ENCODE measurements at regions not wholly inside any gene's neighbourhood (a gene's known extent, or its start where the extent isn't known, plus 50 kb on each side); places are given as distances from the start of the nearest gene placed in this dataset.

GRCh38 chr7:111663771-111664170 lies 101.5 kb upstream of the IMMP2L start:
- ATAC-seq (ENCODE audit: poor library complexity) (no peak), DNase-seq (no peak)
- Histone ChIP-seq H3K4me3 (ENCODE audit: low read length) (no peak overlapping the region), H3K27me3 (ENCODE audit: control insufficient read depth in 1 of 2, insufficient read depth in 2 of 2, low read length in 2 of 2) (no peaks in the 10 kb centered on the region), H3K4me1 (ENCODE audit: insufficient read depth, low read length) (no peaks in the 10 kb centered on the region), H3K36me3 (ENCODE audit: insufficient read depth, low read length) (no peaks in the 10 kb centered on the region), H3K27ac (ENCODE audit: low read depth in 1 of 2, low read length in 2 of 2) (no peak overlapping the region), H3K9me3 (ENCODE audit: control insufficient read depth in 1 of 2, insufficient read depth in 1 of 2, low read length in 2 of 2) (peaks cover 0 to 5% of the 10 kb centered on the region in 2 experiments)
- Mint-ChIP-seq H3K27me3 (no peaks in the 10 kb centered on the region), H3K4me1 (ENCODE audit: low read depth) (no peaks in the 10 kb centered on the region), H3K9me3 (no peaks in the 10 kb centered on the region), H3K36me3 (ENCODE audit: low read depth) (no peaks in the 10 kb centered on the region), H3K27ac (no peak overlapping the region), H3K4me3 (no peak overlapping the region)
- intact Hi-C loops (cut with DNase I, micrococcal nuclease) = no loop called here
- TF ChIP-seq CTCF (IDR thresholded peaks at IDR 0.05) = no peak
- ChIA-PET POLR2A (no interaction called here), CTCF (no interaction called here)

GRCh38 chr7:111662386-111662785 lies 100.1 kb upstream of the IMMP2L start:
- Histone ChIP-seq H3K4me1 (ENCODE audit: insufficient read depth, low read length) (no peaks in the 10 kb centered on the region), H3K9me3 (ENCODE audit: control insufficient read depth in 1 of 2, insufficient read depth in 1 of 2, low read length in 2 of 2) (peaks cover 0 to 5% of the 10 kb centered on the region in 2 experiments), H3K27me3 (ENCODE audit: control insufficient read depth in 1 of 2, insufficient read depth in 2 of 2, low read length in 2 of 2) (no peaks in the 10 kb centered on the region), H3K36me3 (ENCODE audit: insufficient read depth, low read length) (no peaks in the 10 kb centered on the region), H3K27ac (ENCODE audit: low read depth in 1 of 2, low read length in 2 of 2) (no peak overlapping the region), H3K4me3 (ENCODE audit: low read length) (no peak overlapping the region)
- no peak for DNase-seq
- Mint-ChIP-seq H3K27ac (no peak overlapping the region), H3K9me3 (no peaks in the 10 kb centered on the region), H3K4me1 (ENCODE audit: low read depth) (no peaks in the 10 kb centered on the region), H3K36me3 (ENCODE audit: low read depth) (no peaks in the 10 kb centered on the region), H3K27me3 (no peaks in the 10 kb centered on the region), H3K4me3 (no peak overlapping the region)
- ChIA-PET POLR2A (no interaction called here), CTCF (no interaction called here)
- no peak for ATAC-seq (ENCODE audit: poor library complexity)
- TF ChIP-seq CTCF (IDR thresholded peaks at IDR 0.05) = no peak
- intact Hi-C loops (cut with DNase I, micrococcal nuclease) = no loop called here

- peaks cover 0 to 5% of the 10 kb centered on the region in 2 experiments for H3K9me3 ChIP-seq (ENCODE audit: control insufficient read depth in 1 of 2, insufficient read depth in 1 of 2, low read length in 2 of 2)
- CTCF ChIA-PET = no interaction called here
- H3K36me3 ChIP-seq (ENCODE audit: insufficient read depth, low read length) = no peaks in the 10 kb centered on the region
- intact Hi-C loops (cut with DNase I, micrococcal nuclease) = no loop called here
- no peak overlapping the region for H3K27ac Mint-ChIP-seq
- DNase-seq = no peak
- TF ChIP-seq CTCF (IDR thresholded peaks at IDR 0.05) = no peak
- H3K4me3 Mint-ChIP-seq = no peak overlapping the region
- H3K4me1 ChIP-seq (ENCODE audit: insufficient read depth, low read length) = no peaks in the 10 kb centered on the region
- POLR2A ChIA-PET = no interaction called here
- H3K27me3 Mint-ChIP-seq = no peaks in the 10 kb centered on the region
- H3K9me3 Mint-ChIP-seq = no peaks in the 10 kb centered on the region
- ATAC-seq (ENCODE audit: poor library complexity) = no peak
- H3K36me3 Mint-ChIP-seq (ENCODE audit: low read depth) = no peaks in the 10 kb centered on the region
- H3K27me3 ChIP-seq (ENCODE audit: control insufficient read depth in 1 of 2, insufficient read depth in 2 of 2, low read length in 2 of 2) = no peaks in the 10 kb centered on the region
- no peak overlapping the region for H3K4me3 ChIP-seq (ENCODE audit: low read length)
- H3K4me1 Mint-ChIP-seq (ENCODE audit: low read depth) = no peaks in the 10 kb centered on the region
- H3K27ac ChIP-seq (ENCODE audit: low read depth in 1 of 2, low read length in 2 of 2) = no peak overlapping the region
Measured at GRCh38 chr7:111660478-111660877, 98.2 kb upstream of the IMMP2L start.
